HG03565 (cell line): ENCODE measurements at regions not wholly inside any gene's neighbourhood (a gene's known extent, or its start where the extent isn't known, plus 50 kb on each side); places are given as distances from the start of the nearest gene placed in this dataset.
"Not testable (repeated sequence)": the region's sequence is repeated elsewhere in the genome, so short reads cannot be mapped to it uniquely, and the experiment has no call there.

Source experiments
- ATAC-seq: cut with Tn5 transposase; IDR thresholded peaks from one replicate; pipeline ENCODE4 v1.9.1; 2021; ENCODE audit warnings: mild to moderate bottlenecking, moderate library complexity; ENCODE audit not compliant: unreplicated experiment

GRCh38 chrY:9619541-9619940, 91.9 kb downstream of the TSPY10 start:
- ATAC-seq = no peak

GRCh38 chrY:9623196-9623595, 95.5 kb downstream of the TSPY10 start:
- ATAC-seq = no peak

GRCh38 chrY:9640595-9641132, 113.0 kb downstream of the TSPY10 start:
- not testable (repeated sequence) for ATAC-seq

DNA sequence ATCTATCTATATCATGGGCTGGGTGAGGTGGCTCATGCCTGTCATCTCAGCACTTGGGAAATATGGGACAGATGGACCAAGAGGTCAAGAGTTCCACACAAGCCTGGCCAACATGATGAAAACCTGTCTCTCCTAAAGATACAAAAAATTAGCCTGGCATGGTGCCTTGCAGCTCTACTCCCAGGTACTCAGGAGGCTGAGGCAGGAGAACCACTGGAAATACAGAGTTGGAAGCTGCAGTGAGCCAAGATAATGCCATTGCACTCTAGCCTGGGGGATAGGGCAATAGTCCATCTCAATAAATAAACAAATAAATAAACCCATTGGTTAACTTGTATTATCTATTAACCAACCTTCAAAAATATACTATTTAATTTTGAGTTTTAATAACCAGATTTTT, 138.5 kb downstream of the TSPY10 start:
- ATAC-seq = not testable (repeated sequence)

GRCh38 chrY:9692481-9692880, 164.8 kb downstream of the TSPY10 start:
- ATAC-seq = not testable (repeated sequence)

DNA sequence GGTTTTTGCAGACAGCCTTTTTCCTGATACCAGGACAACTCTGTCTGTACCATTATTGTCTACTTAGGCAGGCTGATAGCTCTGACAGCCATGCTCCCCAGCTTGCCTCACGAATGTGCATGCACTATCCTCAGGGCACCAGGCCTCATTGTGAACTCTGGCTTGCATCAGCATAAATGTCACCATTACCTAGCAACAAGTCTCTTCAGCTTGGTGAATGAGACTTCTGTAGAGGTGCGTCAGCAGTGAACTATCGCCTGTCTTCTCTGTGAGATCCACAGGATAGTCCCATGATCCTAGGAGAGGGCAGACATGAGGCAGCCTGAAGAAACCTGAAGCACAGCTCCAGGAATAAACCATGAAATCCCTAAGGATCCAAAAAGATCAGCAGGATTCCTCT, 189.3 kb downstream of the TSPY10 start:
- not testable (repeated sequence) for ATAC-seq

- not testable (repeated sequence) for ATAC-seq
These were observed 191.1 kb downstream of the TSPY10 start for GRCh38 chrY:9718803-9719202.

GRCh38 chrY:9719616-9720015, 191.9 kb downstream of the TSPY10 start:
- ATAC-seq = not testable (repeated sequence)

DNA sequence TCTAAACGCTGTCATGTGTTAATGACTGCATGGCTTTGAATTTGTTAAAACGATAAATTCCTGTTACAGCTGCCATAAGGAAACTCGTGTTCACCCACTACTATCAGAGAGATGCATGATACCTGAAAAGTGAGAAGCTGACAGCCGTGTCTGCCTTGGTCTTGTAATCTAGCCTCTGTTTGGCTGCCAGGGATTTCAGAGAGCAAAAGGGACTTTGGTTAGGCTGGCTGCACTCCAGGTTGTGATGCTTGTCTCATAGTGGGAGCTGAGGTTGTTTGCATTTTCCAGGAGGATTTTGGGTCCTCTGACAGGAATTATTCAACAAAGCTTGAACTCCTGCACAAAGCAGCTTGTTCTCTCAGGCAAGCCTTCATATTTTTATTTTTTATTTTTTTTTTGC, 209.9 kb downstream of the TSPY10 start:
- ATAC-seq = not testable (repeated sequence)

- not testable (repeated sequence) for ATAC-seq
These were observed 228.3 kb downstream of the TSPY10 start for GRCh38 chrY:9755975-9756374.

GRCh38 chrY:9757488-9757887, 229.8 kb downstream of the TSPY10 start:
- ATAC-seq = peak; percentile 82

DNA sequence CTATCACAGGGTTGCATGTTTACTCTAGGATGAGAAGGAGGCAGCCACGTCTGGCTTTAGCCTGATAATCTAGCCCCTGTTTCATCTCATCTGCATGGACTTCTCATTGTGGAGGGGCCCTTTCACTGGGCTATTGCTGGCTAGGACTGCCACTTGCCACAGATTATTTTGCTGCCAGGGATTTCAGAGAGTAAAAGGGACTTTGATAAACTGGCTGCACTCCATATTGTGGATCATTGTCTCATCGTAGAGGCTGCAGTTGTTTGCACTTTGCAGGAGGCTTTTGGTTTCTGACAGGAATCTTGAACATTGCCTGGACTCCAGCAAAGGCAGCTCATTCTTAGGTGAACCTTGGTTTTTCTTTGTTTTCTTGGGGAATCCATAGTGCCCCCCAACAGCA, 234.8 kb downstream of the TSPY10 start:
- ATAC-seq = not testable (repeated sequence)

DNA sequence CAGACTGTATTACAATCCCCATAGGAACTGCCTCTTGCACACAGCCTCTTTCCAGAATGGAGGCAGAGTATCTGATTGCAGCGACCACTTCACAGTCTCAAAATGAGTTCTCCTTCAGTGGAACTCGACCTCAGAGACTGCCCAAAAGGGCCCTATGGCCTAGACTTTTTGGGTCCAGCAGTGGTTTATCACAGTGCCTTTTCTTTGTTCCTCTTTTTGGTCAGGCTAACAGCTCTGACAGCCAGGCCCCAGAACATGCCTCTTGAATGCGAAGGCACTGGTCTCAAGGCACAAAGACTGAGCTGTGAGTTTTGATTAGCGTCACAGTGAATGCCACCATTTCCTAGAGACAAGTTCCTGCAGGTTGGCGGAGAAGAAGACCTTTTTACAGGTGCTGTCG, 241.6 kb downstream of the TSPY10 start:
- ATAC-seq = peak; percentile 78

- not testable (repeated sequence) for ATAC-seq
These were observed 243.4 kb downstream of the TSPY10 start for GRCh38 chrY:9771086-9771485.

DNA sequence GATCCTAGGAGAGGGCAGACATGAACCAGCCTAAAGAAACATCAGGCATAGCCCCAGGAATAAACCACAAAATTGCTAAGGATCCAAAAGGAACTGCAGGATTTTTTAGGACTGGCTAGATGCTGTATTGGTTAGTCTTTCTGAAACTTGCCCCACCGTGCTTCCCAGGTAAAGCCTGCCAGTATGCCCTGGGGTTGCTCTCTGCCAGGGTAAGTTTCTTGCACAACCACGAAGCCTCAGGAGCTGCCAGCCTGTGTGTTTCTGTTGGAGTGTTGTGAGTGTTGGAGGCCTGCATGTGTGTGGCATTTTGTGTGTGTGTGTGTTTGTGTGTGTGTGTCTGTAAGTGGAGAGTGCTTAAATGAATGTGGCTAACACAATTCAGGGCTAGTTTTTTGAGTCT, 244.4 kb downstream of the TSPY10 start:
- not testable (repeated sequence) for ATAC-seq

DNA sequence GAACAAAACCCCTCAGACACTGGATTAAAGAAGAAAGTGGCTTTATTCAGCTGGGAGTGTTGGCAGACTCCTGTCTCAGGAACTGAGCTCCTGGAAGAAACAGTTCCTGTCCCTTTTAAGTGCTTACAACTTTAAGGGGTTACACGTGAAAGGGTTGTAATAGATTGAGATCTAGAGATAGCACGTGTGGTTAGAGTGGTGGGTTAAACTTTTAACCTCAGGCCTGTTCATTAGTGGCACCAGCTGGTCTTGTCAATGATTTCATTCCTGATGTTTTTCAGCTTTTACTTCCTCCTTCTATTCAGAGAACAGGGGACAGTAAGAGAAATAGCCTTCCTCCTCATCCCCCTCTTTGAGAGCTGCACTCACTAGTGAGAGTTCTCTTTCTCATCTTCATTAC, 247.1 kb downstream of the TSPY10 start:
- ATAC-seq = not testable (repeated sequence)

DNA sequence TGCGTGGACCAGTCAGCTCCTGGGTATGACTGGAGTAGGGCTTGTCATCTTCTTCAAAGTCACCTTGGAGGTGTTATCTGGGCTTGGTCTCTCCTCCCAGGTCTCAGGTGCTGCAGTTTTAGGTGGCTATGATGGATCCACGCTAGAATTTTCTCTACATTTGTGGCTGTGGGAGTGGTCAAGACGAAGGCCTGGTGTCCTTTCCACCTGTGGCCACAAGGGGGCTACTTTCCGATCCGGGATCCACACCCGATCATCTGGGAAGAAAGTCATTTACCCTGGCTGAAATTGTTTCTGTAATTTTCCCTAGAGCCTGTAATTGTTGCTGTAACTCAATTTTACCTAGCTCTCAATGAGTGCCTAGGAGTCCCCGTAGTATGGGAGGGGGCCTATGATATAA, 248.0 kb downstream of the TSPY10 start:
- ATAC-seq = not testable (repeated sequence)

- ATAC-seq = not testable (repeated sequence)
These were observed 253.9 kb downstream of the TSPY10 start for GRCh38 chrY:9781548-9781947.

DNA sequence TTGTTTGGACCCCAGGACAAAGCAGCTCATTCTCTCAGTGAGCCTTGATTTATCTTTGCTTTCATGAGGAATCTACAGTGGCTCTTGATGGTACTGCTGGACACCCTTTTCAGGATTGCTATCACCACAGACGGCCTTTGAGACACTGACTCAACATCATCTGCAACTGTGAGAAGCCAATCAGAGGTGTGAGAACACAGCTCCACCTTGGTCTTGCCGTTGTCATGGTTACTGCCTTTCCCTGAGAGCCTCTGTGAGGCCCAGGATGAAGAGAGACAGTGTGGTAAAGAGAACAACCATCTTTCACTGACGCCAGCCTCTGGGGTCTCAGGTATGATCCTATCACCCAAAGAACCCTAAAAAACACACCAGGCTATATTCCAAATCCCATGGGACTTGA, 270.2 kb downstream of the TSPY10 start:
- ATAC-seq = not testable (repeated sequence)

DNA sequence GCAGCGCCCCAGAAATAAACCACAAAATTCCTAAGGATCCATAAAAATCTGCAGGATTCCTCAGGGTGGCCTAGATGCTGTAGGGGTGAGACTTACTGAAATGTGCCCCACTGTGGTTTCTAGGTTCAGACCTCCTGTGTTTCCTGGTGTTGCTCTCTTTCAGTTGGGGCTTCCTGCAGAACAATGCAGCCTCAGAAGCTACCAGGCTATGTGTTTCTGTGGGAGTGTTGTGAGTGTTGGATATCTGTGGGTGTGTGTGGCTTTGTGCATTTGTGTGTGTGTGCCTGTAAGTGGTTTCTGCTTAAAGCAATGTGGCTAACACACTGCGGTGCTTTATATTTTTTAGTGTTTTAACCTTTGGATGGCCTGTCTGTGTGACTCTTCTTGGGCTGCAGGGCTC, 277.6 kb downstream of the TSPY10 start:
- no peak for ATAC-seq
